Sigmoid colon (tissue), 4 donors: ENCODE measurements at regions not wholly inside any gene's neighbourhood (a gene's known extent, or its start where the extent isn't known, plus 50 kb on each side); places are given as distances from the start of the nearest gene placed in this dataset.

Experiments used
- POLR2A ChIP-seq, 2 donors: fragments of 450-650 bp; IDR thresholded peaks; one replicate each; pipeline ENCODE4 v1.6.1; 2016; ENCODE audit warnings: antibody characterized with exemption in 2 of 2, mild to moderate bottlenecking in 2 of 2, moderate library complexity in 2 of 2
- POLR2AphosphoS5 ChIP-seq, 4 donors: sonication (generic); formaldehyde crosslinking; IDR thresholded peaks; one replicate each; pipeline ENCODE4 v1.6.1; 2017; ENCODE audit warnings: antibody characterized with exemption in 4 of 4
- TF ChIP-seq, protein P1 (sequence below), 4 experiments: fragments of 450-650 bp in 3 of 4; fragments of 200-600 bp in 1 of 4; IDR thresholded peaks; one replicate each; pipeline ENCODE4 v1.5.1; 2016 to 2019; ENCODE audit warnings: antibody characterized with exemption in 4 of 4, mild to moderate bottlenecking in 3 of 4, moderate library complexity in 2 of 4

DNA sequence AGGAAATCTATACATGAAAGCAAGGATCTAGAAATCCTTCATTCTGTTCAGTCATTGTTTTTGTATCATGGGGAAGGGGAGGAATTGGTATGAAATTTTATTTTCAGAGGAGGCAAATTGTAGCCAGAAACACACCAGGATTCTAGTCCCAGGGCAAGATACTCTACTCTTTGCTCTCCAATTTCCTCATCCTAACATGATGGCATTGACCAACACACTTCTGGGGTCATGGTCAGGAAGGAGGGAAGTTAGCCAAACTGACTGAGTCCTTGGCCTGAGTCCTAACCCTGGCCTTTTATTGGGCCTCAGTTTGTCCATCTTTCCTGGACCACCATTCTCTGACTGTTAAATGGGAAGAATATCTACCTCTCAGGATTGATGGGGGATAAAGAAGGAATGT, 65.5 kb downstream of the BBS10 start:
- no peak for TF ChIP-seq POLR2AphosphoS5 (IDR thresholded peaks at IDR 0.05)
- no peak for TF ChIP-seq POLR2A (IDR thresholded peaks at IDR 0.05)
- TF ChIP-seq, protein P1, sequence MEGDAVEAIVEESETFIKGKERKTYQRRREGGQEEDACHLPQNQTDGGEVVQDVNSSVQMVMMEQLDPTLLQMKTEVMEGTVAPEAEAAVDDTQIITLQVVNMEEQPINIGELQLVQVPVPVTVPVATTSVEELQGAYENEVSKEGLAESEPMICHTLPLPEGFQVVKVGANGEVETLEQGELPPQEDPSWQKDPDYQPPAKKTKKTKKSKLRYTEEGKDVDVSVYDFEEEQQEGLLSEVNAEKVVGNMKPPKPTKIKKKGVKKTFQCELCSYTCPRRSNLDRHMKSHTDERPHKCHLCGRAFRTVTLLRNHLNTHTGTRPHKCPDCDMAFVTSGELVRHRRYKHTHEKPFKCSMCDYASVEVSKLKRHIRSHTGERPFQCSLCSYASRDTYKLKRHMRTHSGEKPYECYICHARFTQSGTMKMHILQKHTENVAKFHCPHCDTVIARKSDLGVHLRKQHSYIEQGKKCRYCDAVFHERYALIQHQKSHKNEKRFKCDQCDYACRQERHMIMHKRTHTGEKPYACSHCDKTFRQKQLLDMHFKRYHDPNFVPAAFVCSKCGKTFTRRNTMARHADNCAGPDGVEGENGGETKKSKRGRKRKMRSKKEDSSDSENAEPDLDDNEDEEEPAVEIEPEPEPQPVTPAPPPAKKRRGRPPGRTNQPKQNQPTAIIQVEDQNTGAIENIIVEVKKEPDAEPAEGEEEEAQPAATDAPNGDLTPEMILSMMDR (IDR thresholded peaks at IDR 0.05), result no peak
